GM18517 (cell line): ENCODE measurements at regions not wholly inside any gene's neighbourhood (a gene's known extent, or its start where the extent isn't known, plus 50 kb on each side); places are given as distances from the start of the nearest gene placed in this dataset.

Experiments used
- ATAC-seq: cut with Tn5 transposase; IDR thresholded peaks from one replicate; pipeline ENCODE4 v1.9.1; 2021; ENCODE audit warnings: mild to moderate bottlenecking, moderate library complexity; ENCODE audit not compliant: unreplicated experiment

GRCh38 chr2:196383799-196384198 is 212.4 kb upstream of the STK17B start:
- no peak for ATAC-seq

- peak; percentile 80 for ATAC-seq
Measured at GRCh38 chr2:196384729-196385128, 213.4 kb upstream of the STK17B start.

GRCh38 chr2:196389670-196390069 is 218.3 kb upstream of the STK17B start:
- no peak for ATAC-seq

- ATAC-seq = no peak
Measured at GRCh38 chr2:196390243-196391148, 219.1 kb upstream of the STK17B start.

- ATAC-seq = no peak
Measured at GRCh38 chr2:196391149-196391479, 219.7 kb upstream of the STK17B start.

GRCh38 chr2:196399096-196399495 is 227.7 kb upstream of the STK17B start:
- ATAC-seq = no peak

GRCh38 chr2:196399722-196400691 is 228.6 kb upstream of the STK17B start:
- no peak for ATAC-seq

- ATAC-seq = no peak
Measured at GRCh38 chr2:196403471-196403870, 232.1 kb upstream of the STK17B start.

GRCh38 chr2:196404276-196404675 is 232.9 kb upstream of the STK17B start:
- no peak for ATAC-seq

GRCh38 chr2:196407675-196408264 is 231.7 kb upstream of the CCDC150 start:
- no peak for ATAC-seq

- no peak for ATAC-seq
Measured at GRCh38 chr2:196409376-196409775, 230.1 kb upstream of the CCDC150 start.

GRCh38 chr2:196410008-196410407 is 229.5 kb upstream of the CCDC150 start:
- no peak for ATAC-seq

GRCh38 chr2:196413821-196414274 is 225.7 kb upstream of the CCDC150 start:
- peak; percentile 86 for ATAC-seq

GRCh38 chr2:196415384-196415783 is 224.1 kb upstream of the CCDC150 start:
- ATAC-seq = peak; percentile 60

GRCh38 chr2:196420143-196420542 is 219.4 kb upstream of the CCDC150 start:
- ATAC-seq = no peak

- ATAC-seq = no peak
Measured at GRCh38 chr2:196421880-196422279, 217.6 kb upstream of the CCDC150 start.

GRCh38 chr2:196422361-196422760 is 217.2 kb upstream of the CCDC150 start:
- ATAC-seq = no peak

GRCh38 chr2:196426122-196426521 is 213.4 kb upstream of the CCDC150 start:
- ATAC-seq = no peak

GRCh38 chr2:196427986-196428634 is 211.4 kb upstream of the CCDC150 start:
- ATAC-seq = no peak

- no peak for ATAC-seq
Measured at GRCh38 chr2:196431076-196431475, 208.4 kb upstream of the CCDC150 start.

GRCh38 chr2:196431957-196432356 is 207.6 kb upstream of the CCDC150 start:
- no peak for ATAC-seq
